K562 (cell line): ENCODE measurements at regions not wholly inside any gene's neighbourhood (a gene's known extent, or its start where the extent isn't known, plus 50 kb on each side); places are given as distances from the start of the nearest gene placed in this dataset.

Experiments
- ATAC-seq: fragments of 200-7000 bp; cut with Tn5 transposase; 3 replicates; pipeline ENCODE4 v1.9.1; 2020; ENCODE audit warnings: moderate library complexity
- BruUV-seq: library from RNA; stranded (reverse); fragments of 400-500 nt; replicated peaks from 2 replicates; lab custom pipeline; 2021; lab: Mats Ljungman, UMichigan
- CTCF ChIA-PET: fragments of 300-600 bp; formaldehyde crosslinking; extraction: SDS; loops from one replicate; lab custom pipeline; 2021; ENCODE audit warnings: low intra/inter-chr PET ratio; lab: Yijun Ruan, JAX
- POLR2A ChIA-PET: fragments of 300-600, 350-650 bp; sonication (Branson Sonifier 250); formaldehyde crosslinking; extraction: SDS; loops from one replicate; lab custom pipeline; 2021; ENCODE audit warnings: antibody characterized with exemption, inconsistent platforms; lab: Yijun Ruan, JAX
- DNase-seq, 4 experiments: peaks; one replicate each; pipeline versions ENCODE4 v3.0.0 to v3.0.0-alpha.2; 2011 to 2018; ENCODE audit warnings: low spot score in 3 of 4, mixed read lengths in 3 of 4; ENCODE audit errors: extremely low read depth in 1 of 4
- FAIRE-seq: peaks from 2 replicates; lab custom pipeline; 2011; peaks lifted over from hg19 to GRCh38; lab: Jason Lieb, UNC
- H2AFZ ChIP-seq: 2 replicates; pipeline ENCODE4 v1.6.0; 2011; ENCODE audit warnings: low read depth, low read length, control low read depth, inconsistent platforms
- H3K27ac ChIP-seq: fragments of 200-600 bp; 3 replicates; pipeline ENCODE4 v1.8.0; 2011; ENCODE audit warnings: low read depth, mild to moderate bottlenecking, control low read depth, inconsistent platforms, low read length, moderate library complexity, mixed read lengths; ENCODE audit errors: extremely low read depth
- H3K27me3 ChIP-seq, 2 experiments: fragments of 300-600 bp in 1 of 2; 2 replicates in 1 of 2; 3 replicates in 1 of 2; pipeline versions ENCODE4 v1.6.0 to v1.8.0; 2011; ENCODE audit warnings: inconsistent platforms in 2 of 2, low read length in 2 of 2, mild to moderate bottlenecking in 1 of 2, mixed read lengths in 1 of 2, moderate library complexity in 1 of 2; ENCODE audit not compliant: control insufficient read depth in 2 of 2, insufficient read depth in 2 of 2
- H3K36me3 ChIP-seq: fragments of 300-600 bp; 3 replicates; pipeline ENCODE4 v1.8.0; 2011; ENCODE audit warnings: mild to moderate bottlenecking, low read length, inconsistent platforms; ENCODE audit not compliant: control insufficient read depth, insufficient read depth
- H3K4me1 ChIP-seq, 2 experiments: fragments of 200-600 bp in 1 of 2; replicated peaks in 1 of 2; 2 replicates in 1 of 2; 3 replicates in 1 of 2; pipeline versions ENCODE4 v1.5.1 to v1.8.0; 2011; ENCODE audit warnings: inconsistent platforms in 2 of 2, low read length in 2 of 2, mild to moderate bottlenecking in 1 of 2, mixed read lengths in 1 of 2, moderate library complexity in 1 of 2; ENCODE audit not compliant: control insufficient read depth in 2 of 2, insufficient read depth in 2 of 2
- H3K4me2 ChIP-seq: 2 replicates; pipeline ENCODE4 v1.6.1; 2011; ENCODE audit warnings: low read length, control low read depth, inconsistent platforms, mixed read lengths; ENCODE audit not compliant: insufficient read depth
- H3K4me3 ChIP-seq: fragments of 200-600 bp; sonication (generic), shearing (Covaris generic); 2 replicates; pipeline ENCODE4 v1.5.1; 2016; ENCODE audit warnings: control low read depth, inconsistent platforms
- H3K79me2 ChIP-seq: fragments of 200-600 bp; 3 replicates; pipeline ENCODE4 v1.8.0; 2011; ENCODE audit warnings: low read length, inconsistent platforms; ENCODE audit not compliant: control insufficient read depth, insufficient read depth
- H3K9ac ChIP-seq, 2 experiments: 2 replicates each; pipeline versions ENCODE4 v1.6.0 to v1.6.1; 2011; ENCODE audit warnings: low read depth in 2 of 2, low read length in 2 of 2, control low read depth in 1 of 2, inconsistent platforms in 1 of 2, mild to moderate bottlenecking in 1 of 2, mixed read lengths in 1 of 2; ENCODE audit not compliant: insufficient read depth in 1 of 2
- H3K9me1 ChIP-seq: one replicate; pipeline ENCODE4 v1.6.0; 2011; ENCODE audit warnings: inconsistent platforms, mild to moderate bottlenecking, low read length, moderate library complexity; ENCODE audit not compliant: control insufficient read depth, insufficient read depth
- H3K9me3 ChIP-seq: replicated peaks from 2 replicates; pipeline ENCODE4 v1.5.1; 2011; ENCODE audit warnings: low read depth, low read length, inconsistent platforms; ENCODE audit not compliant: control insufficient read depth, insufficient read depth
- H4K20me1 ChIP-seq: replicated peaks from 2 replicates; pipeline ENCODE4 v1.6.1; 2011; ENCODE audit warnings: low read length, inconsistent platforms, mixed read lengths; ENCODE audit not compliant: control insufficient read depth, insufficient read depth
- CBFA2T3 ChIP-seq: fragments of 450-650 bp; IDR thresholded peaks from 2 replicates; pipeline ENCODE4 v1.6.1; 2017
- ELF2 ChIP-seq: fragments of 250-450 bp; sonication (Bioruptor Pico); IDR thresholded peaks from 2 replicates; pipeline ENCODE4 v1.5.0; 2021; ENCODE audit warnings: mild to moderate bottlenecking
- GATA2 ChIP-seq: sonication (generic); formaldehyde crosslinking; IDR thresholded peaks from 2 replicates; pipeline ENCODE4 v1.4.0; 2020; ENCODE audit warnings: mild to moderate bottlenecking, missing genetic modification reagents
- HDAC1 ChIP-seq, 2 experiments: fragments of 450-650 bp; IDR thresholded peaks; 2 replicates each; pipeline ENCODE4 v1.6.1; 2016 to 2017; ENCODE audit warnings: inconsistent platforms in 1 of 2, mild to moderate bottlenecking in 1 of 2, moderate library complexity in 1 of 2
- NR4A1 ChIP-seq, 2 experiments: fragments of 250-450 bp in 1 of 2; fragments of 450-650 bp in 1 of 2; sonication (Bioruptor Pico) in 1 of 2; IDR thresholded peaks; 2 replicates each; pipeline versions ENCODE4 v1.4.0 to v1.6.1; 2016 to 2020; ENCODE audit warnings: mild to moderate bottlenecking in 2 of 2, missing compliant biosample characterization in 1 of 2, missing genetic modification characterization in 1 of 2, moderate library complexity in 1 of 2
- SIN3A ChIP-seq, 2 experiments: fragments of 150-350 bp in 1 of 2; IDR thresholded peaks; 2 replicates each; pipeline ENCODE4 v1.6.1; 2011 to 2016; ENCODE audit warnings: borderline replicate concordance in 2 of 2, low read depth in 2 of 2, low read length in 2 of 2, mild to moderate bottlenecking in 2 of 2, moderate library complexity in 2 of 2; ENCODE audit not compliant: control insufficient read depth in 1 of 2
- SREBF1 ChIP-seq: fragments of 150-350 bp; IDR thresholded peaks from 2 replicates; pipeline ENCODE4 v1.6.1; 2014; ENCODE audit warnings: antibody characterized with exemption, low read depth, low read length, borderline replicate concordance
- TCF7 ChIP-seq: sonication (generic); IDR thresholded peaks from 2 replicates; pipeline ENCODE4 v1.6.1; 2016; ENCODE audit warnings: antibody characterized with exemption, borderline replicate concordance
- ZBTB26 ChIP-seq: fragments of 450-650 bp; formaldehyde crosslinking; IDR thresholded peaks from 2 replicates; pipeline ENCODE4 v1.4.0; 2022; ENCODE audit warnings: missing genetic modification characterization
- ZBTB8A ChIP-seq: fragments of 450-650 bp; IDR thresholded peaks from 2 replicates; pipeline ENCODE4 v1.6.1; 2018; ENCODE audit warnings: mild to moderate bottlenecking, moderate library complexity; ENCODE audit not compliant: partially characterized antibody
- ZNF551 ChIP-seq: fragments of 250-450 bp; sonication (Bioruptor Pico); IDR thresholded peaks from 2 replicates; pipeline ENCODE4 v1.5.0; 2021; ENCODE audit warnings: mild to moderate bottlenecking, moderate library complexity
- WGBS: fragments of 100-300 bp; shearing (Covaris generic); methylation state at CpG from one replicate; pipeline ENCODE4 v1.1.6; 2016; ENCODE audit warnings: low coverage, mixed read lengths; ENCODE audit not compliant: insufficient coverage; ENCODE audit errors: missing lambda C conversion rate; 5-methylcytosine and 5-hydroxymethylcytosine counted together
- in situ Hi-C: fragments of 300-500 bp; cut with MboI; formaldehyde crosslinking; loops from 4 replicates; pipeline ENCODE4 v1.15.0; 2018; ENCODE audit warnings: inconsistent platforms, mixed read lengths
- intact Hi-C: fragments of 100-400 bp; cut with micrococcal nuclease; formaldehyde crosslinking; loops from 2 replicates; pipeline ENCODE4 v1.14.2; 2022
- TF ChIP-seq, protein P1 (sequence below): sonication (generic); formaldehyde crosslinking; IDR thresholded peaks from 2 replicates; pipeline ENCODE4 v1.8.0; 2022; ENCODE audit warnings: mild to moderate bottlenecking, missing genetic modification reagents
- TF ChIP-seq, protein P2 (sequence below): sonication (generic); formaldehyde crosslinking; IDR thresholded peaks from 2 replicates; pipeline ENCODE4 v1.8.1; 2023; ENCODE audit warnings: mild to moderate bottlenecking, missing genetic modification reagents

DNA sequence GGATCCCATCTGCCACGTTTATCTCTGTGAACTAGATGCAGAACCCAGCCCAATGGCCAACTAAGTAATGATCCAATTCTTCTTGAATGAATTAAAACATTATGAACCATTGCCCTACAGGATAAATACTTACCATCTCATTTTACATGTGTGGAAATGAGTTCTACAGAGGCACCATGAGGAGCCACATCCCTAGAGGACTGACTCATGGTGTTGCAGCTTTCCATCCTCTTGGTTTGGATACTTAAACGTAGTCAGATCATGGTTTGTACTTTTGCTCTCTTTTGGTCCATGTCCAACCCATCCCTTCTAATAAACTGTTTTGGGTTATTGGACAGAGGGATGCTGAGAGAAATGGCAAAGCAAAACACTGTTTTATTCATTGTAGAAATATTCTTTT lies 484.8 kb downstream of the EBF1 start:
- WGBS: 0% methylated on average over 2 of the region's 2 CpGs
- no peak for ATAC-seq
- no TSS peak for BruUV-seq

More for the DNA sequence above, 484.8 kb downstream of the EBF1 start:
- TF ChIP-seq SIN3A (IDR thresholded peaks at IDR 0.05; ENCODE audit: borderline replicate concordance in 2 of 2, control insufficient read depth in 1 of 2, low read depth in 2 of 2, low read length in 2 of 2) (no peak), ELF2 (CRISPR knock-in tag) (no peak), NR4A1 (CRISPR knock-in tag; IDR thresholded peaks at IDR 0.05) (no peak), NR4A1 (tag; IDR thresholded peaks at IDR 0.05) (no peak), SREBF1 (no peak), CBFA2T3 (no peak), TCF7 (no peak), HDAC1 (IDR thresholded peaks at IDR 0.05) (no peak), ZBTB8A (no peak), GATA2 (CRISPR knock-in tag) (no peak), ZBTB26 (CRISPR knock-in tag) (no peak), ZNF551 (CRISPR knock-in tag) (no peak)
- TF ChIP-seq, protein P1, sequence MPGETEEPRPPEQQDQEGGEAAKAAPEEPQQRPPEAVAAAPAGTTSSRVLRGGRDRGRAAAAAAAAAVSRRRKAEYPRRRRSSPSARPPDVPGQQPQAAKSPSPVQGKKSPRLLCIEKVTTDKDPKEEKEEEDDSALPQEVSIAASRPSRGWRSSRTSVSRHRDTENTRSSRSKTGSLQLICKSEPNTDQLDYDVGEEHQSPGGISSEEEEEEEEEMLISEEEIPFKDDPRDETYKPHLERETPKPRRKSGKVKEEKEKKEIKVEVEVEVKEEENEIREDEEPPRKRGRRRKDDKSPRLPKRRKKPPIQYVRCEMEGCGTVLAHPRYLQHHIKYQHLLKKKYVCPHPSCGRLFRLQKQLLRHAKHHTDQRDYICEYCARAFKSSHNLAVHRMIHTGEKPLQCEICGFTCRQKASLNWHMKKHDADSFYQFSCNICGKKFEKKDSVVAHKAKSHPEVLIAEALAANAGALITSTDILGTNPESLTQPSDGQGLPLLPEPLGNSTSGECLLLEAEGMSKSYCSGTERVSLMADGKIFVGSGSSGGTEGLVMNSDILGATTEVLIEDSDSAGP (CRISPR knock-in tag): no peak
- TF ChIP-seq, protein P2, sequence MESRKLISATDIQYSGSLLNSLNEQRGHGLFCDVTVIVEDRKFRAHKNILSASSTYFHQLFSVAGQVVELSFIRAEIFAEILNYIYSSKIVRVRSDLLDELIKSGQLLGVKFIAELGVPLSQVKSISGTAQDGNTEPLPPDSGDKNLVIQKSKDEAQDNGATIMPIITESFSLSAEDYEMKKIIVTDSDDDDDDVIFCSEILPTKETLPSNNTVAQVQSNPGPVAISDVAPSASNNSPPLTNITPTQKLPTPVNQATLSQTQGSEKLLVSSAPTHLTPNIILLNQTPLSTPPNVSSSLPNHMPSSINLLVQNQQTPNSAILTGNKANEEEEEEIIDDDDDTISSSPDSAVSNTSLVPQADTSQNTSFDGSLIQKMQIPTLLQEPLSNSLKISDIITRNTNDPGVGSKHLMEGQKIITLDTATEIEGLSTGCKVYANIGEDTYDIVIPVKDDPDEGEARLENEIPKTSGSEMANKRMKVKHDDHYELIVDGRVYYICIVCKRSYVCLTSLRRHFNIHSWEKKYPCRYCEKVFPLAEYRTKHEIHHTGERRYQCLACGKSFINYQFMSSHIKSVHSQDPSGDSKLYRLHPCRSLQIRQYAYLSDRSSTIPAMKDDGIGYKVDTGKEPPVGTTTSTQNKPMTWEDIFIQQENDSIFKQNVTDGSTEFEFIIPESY (CRISPR knock-in tag): no peak
- Histone ChIP-seq H3K4me3 (no peak overlapping the region), H3K79me2 (no peaks in the 10 kb centered on the region), H3K36me3 (no peaks in the 10 kb centered on the region), H3K9ac (no peak overlapping the region), H3K4me1 (no peaks in the 10 kb centered on the region), H3K27me3 (no peaks in the 10 kb centered on the region), H3K27ac (no peak overlapping the region), H3K9me3 (no peaks in the 10 kb centered on the region), H3K4me2 (no peak overlapping the region), H4K20me1 (no peaks in the 10 kb centered on the region), H3K9me1 (no peaks in the 10 kb centered on the region), H2AFZ (no peak overlapping the region)
- in situ Hi-C loops: no loop called here
- intact Hi-C loops: no loop called here
- DNase-seq (no peak), FAIRE-seq (no peak)
- ChIA-PET CTCF (no interaction called here), POLR2A (no interaction called here)
